8988T (cell line): ENCODE measurements at regions not wholly inside any gene's neighbourhood (a gene's known extent, or its start where the extent isn't known, plus 50 kb on each side); places are given as distances from the start of the nearest gene placed in this dataset.
"Not testable (repeated sequence)": the region's sequence is repeated elsewhere in the genome, so short reads cannot be mapped to it uniquely, and the experiment has no call there.

Experiments used
- DNase-seq: peaks from one replicate; pipeline ENCODE4 v3.0.0; 2011

DNA sequence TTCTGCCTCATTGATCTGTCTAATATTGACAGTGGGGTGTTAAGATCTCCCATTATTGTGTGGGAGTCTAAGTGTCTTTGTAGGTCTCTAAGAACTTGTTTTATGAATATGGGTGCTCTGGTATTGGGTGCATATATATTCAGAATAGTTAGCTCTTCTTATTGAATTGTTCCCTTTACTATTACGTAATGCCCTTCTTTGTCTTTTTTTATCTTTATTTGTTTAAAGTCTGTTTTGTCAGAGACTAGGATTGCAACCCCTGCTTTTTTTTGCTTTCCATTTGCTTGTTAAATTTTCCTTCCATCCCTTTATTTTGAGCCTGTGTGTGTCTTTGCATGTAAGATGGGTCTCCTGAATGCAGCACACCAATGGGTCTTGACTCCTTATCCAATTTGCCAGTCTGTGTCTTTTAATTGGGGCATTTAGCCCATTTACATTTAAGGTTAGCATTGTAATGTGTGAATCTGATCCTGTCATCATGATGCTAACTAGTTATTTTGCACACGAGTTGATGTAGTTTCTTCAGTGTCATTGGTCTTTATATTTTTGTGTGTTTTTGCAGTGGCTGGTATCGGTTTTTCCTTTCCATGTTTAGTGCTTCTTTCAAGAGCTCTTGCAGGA is 1126.0 kb upstream of the TMEM132C start:
- DNase-seq, result not testable (repeated sequence)

GRCh38 chr12:127143020-127143419 is 1124.0 kb upstream of the TMEM132C start:
- DNase-seq, result no peak

GRCh38 chr12:127144770-127145169 is 1122.2 kb upstream of the TMEM132C start:
- no peak for DNase-seq

- DNase-seq, result no peak
Measured at GRCh38 chr12:127145241-127145928, 1121.6 kb upstream of the TMEM132C start.

DNA sequence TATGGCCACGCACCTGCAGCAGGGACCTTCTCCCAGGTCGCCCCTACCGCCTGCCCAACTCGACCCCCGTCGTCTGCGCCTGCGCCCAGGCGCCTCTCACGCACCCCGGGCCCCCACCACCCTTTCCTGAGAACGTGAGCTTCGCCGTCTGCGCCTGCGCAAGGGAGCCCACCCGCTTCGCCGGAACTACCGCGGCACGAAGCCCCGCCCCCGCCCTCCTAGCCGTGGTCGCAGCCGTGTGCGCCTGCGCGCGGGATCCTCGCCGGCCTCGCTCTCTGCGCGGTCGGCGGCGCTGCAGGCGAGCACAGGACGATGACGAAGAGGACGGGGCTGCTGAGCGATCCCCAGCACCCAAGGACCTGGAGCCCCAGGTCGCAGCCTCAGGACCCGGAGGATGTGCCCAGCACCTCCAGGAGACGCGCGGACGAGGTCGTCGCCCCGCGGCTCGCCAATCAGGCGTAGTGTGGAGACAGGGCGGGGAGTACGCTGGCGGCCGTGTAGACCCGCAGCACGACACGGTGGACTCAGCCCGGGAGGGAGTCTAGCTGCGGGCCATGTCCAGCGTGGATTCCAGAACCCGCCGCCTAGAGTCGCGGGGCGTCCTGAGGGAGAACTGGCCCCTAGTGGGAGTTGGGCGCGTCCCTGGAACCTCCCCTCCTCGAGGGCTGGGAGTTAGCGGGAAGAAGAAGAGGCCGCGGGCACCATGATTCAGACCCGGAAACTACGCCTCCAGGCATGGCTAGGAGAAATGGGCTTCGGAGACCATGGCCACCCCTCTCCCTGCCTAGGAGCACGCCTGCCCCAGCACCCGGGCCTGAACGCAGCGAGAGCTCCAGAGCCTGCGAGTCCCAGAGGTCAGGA is 1120.8 kb upstream of the TMEM132C start:
- DNase-seq, result no peak

- DNase-seq, result no peak
Measured at GRCh38 chr12:127146991-127147718, 1119.8 kb upstream of the TMEM132C start.

GRCh38 chr12:127147724-127148123 is 1119.2 kb upstream of the TMEM132C start:
- DNase-seq, result no peak

- DNase-seq, result no peak
Measured at GRCh38 chr12:127148318-127148717, 1118.7 kb upstream of the TMEM132C start.

- no peak for DNase-seq
Measured at GRCh38 chr12:127149226-127149964, 1117.6 kb upstream of the TMEM132C start.

GRCh38 chr12:127150028-127150427 is 1116.9 kb upstream of the TMEM132C start:
- no peak for DNase-seq

DNA sequence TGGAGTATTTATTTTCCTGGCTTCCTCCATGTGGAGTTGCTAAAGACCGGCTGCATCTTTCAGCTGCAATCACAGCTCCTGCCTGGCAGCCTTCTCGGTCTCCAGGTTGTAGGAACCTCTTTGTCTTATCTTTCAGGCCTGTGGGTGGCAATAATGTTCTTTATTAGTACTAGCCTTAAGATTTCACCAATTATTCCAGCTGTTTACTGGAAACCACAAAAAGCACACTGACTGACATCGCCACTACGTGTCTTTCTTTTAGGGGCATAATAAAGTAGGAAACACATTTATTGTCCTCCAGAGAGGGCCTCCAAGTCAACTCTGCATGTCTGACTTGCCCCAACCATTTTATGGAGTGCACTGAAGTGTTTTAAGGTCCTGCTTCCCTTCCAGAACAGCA is 1116.5 kb upstream of the TMEM132C start:
- DNase-seq, result no peak

GRCh38 chr12:127150956-127151355 is 1116.0 kb upstream of the TMEM132C start:
- DNase-seq, result no peak

GRCh38 chr12:127153996-127154395 is 1113.0 kb upstream of the TMEM132C start:
- no peak for DNase-seq

DNA sequence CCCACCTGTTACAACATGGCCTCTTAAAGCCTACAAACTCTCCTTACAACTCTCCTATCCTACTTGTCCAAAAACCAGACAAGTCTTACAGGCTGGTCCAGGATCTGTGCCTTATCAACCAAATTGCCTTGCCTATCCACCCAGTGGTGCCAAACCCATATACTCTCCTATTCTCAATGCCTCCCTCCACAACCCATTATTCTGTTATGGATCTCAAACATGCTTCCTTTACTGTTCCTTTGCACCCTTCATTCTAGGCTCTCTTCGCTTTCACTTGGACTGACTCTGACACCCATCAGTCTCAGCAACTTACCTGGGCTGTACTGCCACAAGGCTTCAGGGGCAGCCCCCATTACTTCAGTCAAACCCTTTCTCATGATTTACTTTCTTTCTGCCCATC is 1112.1 kb upstream of the TMEM132C start:
- not testable (repeated sequence) for DNase-seq

- DNase-seq, result not testable (repeated sequence)
Measured at GRCh38 chr12:127155935-127156619, 1110.9 kb upstream of the TMEM132C start.

GRCh38 chr12:127157501-127158366 is 1109.2 kb upstream of the TMEM132C start:
- DNase-seq, result not testable (repeated sequence)

DNA sequence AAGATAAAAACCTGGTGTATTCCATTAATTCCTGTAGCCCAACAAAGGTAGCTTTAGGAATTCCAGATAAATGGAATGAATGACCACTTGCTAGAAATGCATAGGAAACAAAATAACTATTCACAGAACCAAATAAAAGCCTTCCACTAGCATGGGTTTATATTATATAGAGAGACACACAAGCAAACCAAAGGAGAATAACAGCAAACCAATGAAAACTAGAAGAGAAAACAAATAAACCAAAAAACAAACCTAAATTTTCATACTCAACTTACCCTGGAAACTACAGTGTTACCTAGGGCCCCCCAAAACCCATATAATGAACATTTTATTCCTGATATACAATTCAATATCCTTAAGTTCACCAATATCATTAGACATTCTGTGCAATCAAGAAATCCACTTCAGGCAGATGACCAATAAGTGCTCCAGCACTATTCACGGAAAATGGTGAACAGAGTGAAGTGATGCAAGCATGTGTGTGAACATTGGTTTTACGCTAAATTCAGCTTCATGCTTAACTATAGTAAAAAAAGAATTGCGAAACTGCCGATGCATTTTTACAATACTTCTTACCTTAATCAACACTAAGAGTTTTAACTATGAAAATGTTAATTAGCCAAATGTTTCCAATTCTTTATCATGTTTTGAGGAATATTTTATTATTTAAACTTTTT is 1108.4 kb upstream of the TMEM132C start:
- no peak for DNase-seq

DNA sequence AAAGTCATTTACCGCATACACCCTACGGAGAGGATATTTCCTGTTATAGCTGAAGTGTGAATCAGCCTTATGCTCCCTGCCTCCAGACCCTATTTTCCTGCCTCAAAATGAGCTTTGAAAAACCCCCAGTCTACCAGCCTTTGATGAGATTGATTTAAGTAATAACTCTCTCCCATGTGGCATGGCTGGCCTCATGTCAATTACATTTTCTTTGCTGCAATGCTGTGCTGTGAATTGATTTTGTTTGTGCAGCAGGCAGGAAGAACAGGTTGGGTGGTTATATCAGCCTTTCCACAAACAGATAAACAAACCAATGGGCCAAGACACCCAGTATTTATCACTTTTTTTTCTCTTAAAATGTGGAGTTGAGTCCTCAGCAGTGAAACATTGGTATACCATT is 1105.5 kb upstream of the TMEM132C start:
- no peak for DNase-seq

DNA sequence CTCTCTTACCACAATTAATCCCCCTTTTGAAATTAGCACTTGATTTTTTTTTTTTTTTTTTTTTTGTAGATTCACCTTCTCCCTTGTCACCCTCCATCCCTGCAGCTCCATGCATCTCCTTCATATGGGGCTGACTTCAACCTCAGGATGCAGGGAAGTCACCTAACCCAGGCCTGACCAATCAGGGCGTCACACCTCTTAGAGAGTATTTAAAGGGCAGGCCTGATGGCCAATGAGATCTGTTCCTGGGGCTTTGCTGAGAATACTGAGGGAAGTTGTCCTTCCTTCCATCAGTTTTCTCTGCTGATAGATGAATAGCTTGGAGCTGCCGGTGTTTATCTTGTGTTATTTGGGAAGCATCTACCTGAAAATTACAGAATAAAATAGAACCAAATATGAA is 1104.7 kb upstream of the TMEM132C start:
- no peak for DNase-seq

DNA sequence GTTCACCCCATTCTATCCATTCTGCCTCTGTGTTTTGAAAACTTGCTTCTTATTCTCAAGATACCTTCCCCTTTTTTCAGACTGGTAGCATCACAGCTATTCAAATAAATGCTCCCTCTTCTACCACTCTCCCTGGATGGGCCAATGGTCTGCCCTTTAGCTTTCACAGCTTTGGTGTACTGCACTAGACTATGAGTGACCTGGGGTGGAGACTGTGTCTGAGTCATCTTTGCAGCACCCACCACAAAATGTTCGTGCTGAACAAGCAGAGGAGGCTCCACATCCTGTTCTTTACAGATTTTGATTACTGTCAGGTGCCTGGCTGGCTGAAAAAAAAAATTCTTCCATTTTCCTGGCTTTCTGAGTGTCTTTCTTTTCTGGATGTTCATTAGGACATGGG is 1104.1 kb upstream of the TMEM132C start:
- DNase-seq, result no peak
